ENCODE measurements at regions not wholly inside any gene's neighbourhood (a gene's known extent, or its start where the extent isn't known, plus 50 kb on each side); places are given as distances from the start of the nearest gene placed in this dataset.

DNA sequence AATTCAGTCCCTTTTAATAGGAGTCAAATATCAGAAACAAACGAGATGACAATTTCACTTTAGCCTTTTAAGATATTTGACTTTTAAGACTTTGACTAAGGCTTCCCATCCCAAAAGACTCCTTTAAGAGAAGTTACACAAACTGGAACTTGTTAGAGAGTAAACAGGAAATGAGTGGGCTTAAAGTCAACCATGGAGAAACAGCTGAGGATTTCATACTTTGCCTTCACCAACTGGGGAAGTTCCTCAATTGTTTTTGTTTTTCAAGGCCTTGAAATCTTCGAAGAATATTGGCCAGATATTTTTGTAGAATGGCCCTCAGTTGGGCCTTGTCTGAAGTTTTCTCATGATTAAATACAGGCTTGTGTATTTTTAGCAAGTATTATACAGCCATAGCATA lies 227.3 kb downstream of the POU4F1 start:
- H3K9ac ChIP-seq (ENCODE audit: low read depth, low read length, poor library complexity, severe bottlenecking) = no peak overlapping the region
- H3K79me2 ChIP-seq (ENCODE audit: insufficient read depth, low read length) = no peaks in the 10 kb centered on the region
- H3K4me2 ChIP-seq (ENCODE audit: low read depth, low read length, poor library complexity, severe bottlenecking) = no peak overlapping the region
- no peaks in the 10 kb centered on the region for H3K36me3 ChIP-seq (ENCODE audit: insufficient read depth, low read length)
- no peaks in the 10 kb centered on the region for H4K20me1 ChIP-seq (ENCODE audit: insufficient read depth, low read length, poor library complexity, severe bottlenecking)
- H3F3A ChIP-seq (ENCODE audit: low read depth) = no peaks in the 10 kb centered on the region
- no peak for TF ChIP-seq EZH2phosphoT487 (IDR thresholded peaks at IDR 0.05; ENCODE audit: borderline replicate concordance)
- TF ChIP-seq, protein P1, sequence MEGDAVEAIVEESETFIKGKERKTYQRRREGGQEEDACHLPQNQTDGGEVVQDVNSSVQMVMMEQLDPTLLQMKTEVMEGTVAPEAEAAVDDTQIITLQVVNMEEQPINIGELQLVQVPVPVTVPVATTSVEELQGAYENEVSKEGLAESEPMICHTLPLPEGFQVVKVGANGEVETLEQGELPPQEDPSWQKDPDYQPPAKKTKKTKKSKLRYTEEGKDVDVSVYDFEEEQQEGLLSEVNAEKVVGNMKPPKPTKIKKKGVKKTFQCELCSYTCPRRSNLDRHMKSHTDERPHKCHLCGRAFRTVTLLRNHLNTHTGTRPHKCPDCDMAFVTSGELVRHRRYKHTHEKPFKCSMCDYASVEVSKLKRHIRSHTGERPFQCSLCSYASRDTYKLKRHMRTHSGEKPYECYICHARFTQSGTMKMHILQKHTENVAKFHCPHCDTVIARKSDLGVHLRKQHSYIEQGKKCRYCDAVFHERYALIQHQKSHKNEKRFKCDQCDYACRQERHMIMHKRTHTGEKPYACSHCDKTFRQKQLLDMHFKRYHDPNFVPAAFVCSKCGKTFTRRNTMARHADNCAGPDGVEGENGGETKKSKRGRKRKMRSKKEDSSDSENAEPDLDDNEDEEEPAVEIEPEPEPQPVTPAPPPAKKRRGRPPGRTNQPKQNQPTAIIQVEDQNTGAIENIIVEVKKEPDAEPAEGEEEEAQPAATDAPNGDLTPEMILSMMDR (conservative IDR thresholded peaks at IDR 0.05; ENCODE audit: low read length) = no peak
- H2AFZ ChIP-seq (ENCODE audit: low read length) = peak overlapping the region; percentile 54; the same call in 1 of the 2 replicates
- H3K4me3 ChIP-seq (ENCODE audit: low read length, poor library complexity, severe bottlenecking) = no peak overlapping the region
- 0 out of 2 replicates have a peak, but pooled peaks cover 5% of the 10 kb centered on the region for H3K9me3 ChIP-seq (ENCODE audit: insufficient read depth, low read depth, low read length)
- peaks cover 19% of the 10 kb centered on the region for H3K4me1 ChIP-seq (ENCODE audit: insufficient read depth, low read length, poor library complexity, severe bottlenecking)
- no peaks in the 10 kb centered on the region for H3K27me3 ChIP-seq (ENCODE audit: insufficient read depth, low read length, poor library complexity, severe bottlenecking)
- H3K9me2 ChIP-seq (replicated peaks; ENCODE audit: low read depth, low read length) = no peaks in the 10 kb centered on the region

- no peaks in the 10 kb centered on the region for H3F3A ChIP-seq (ENCODE audit: low read depth)
- H3K27me3 ChIP-seq (ENCODE audit: insufficient read depth, low read length, poor library complexity, severe bottlenecking) = no peaks in the 10 kb centered on the region
- no peak overlapping the region for H3K4me2 ChIP-seq (ENCODE audit: low read depth, low read length, poor library complexity, severe bottlenecking)
- no peak overlapping the region for H3K4me3 ChIP-seq (ENCODE audit: low read length, poor library complexity, severe bottlenecking)
- TF ChIP-seq EZH2phosphoT487 (IDR thresholded peaks at IDR 0.05; ENCODE audit: borderline replicate concordance) = no peak
- TF ChIP-seq, protein P1 (conservative IDR thresholded peaks at IDR 0.05; ENCODE audit: low read length) = no peak
- no peak overlapping the region for H3K9ac ChIP-seq (ENCODE audit: low read depth, low read length, poor library complexity, severe bottlenecking)
- H3K4me1 ChIP-seq (ENCODE audit: insufficient read depth, low read length, poor library complexity, severe bottlenecking) = peaks cover 22% of the 10 kb centered on the region
- no peaks in the 10 kb centered on the region for H3K79me2 ChIP-seq (ENCODE audit: insufficient read depth, low read length)
- no peak overlapping the region for H2AFZ ChIP-seq (ENCODE audit: low read length)
- H3K9me2 ChIP-seq (replicated peaks; ENCODE audit: low read depth, low read length) = no peaks in the 10 kb centered on the region
- H4K20me1 ChIP-seq (ENCODE audit: insufficient read depth, low read length, poor library complexity, severe bottlenecking) = no peaks in the 10 kb centered on the region
- H3K9me3 ChIP-seq (ENCODE audit: insufficient read depth, low read depth, low read length) = 0 out of 2 replicates have a peak, but pooled peaks cover 5% of the 10 kb centered on the region
- H3K36me3 ChIP-seq (ENCODE audit: insufficient read depth, low read length) = no peaks in the 10 kb centered on the region
These were observed 230.8 kb downstream of the POU4F1 start for GRCh38 chr13:78372581-78372980.

- H3K4me2 ChIP-seq (ENCODE audit: low read depth, low read length, poor library complexity, severe bottlenecking) = no peak overlapping the region
- H3K4me3 ChIP-seq (ENCODE audit: low read length, poor library complexity, severe bottlenecking) = no peak overlapping the region
- 0 out of 2 replicates have a peak, but pooled peaks cover 5% of the 10 kb centered on the region for H3K9me3 ChIP-seq (ENCODE audit: insufficient read depth, low read depth, low read length)
- peaks cover 12% of the 10 kb centered on the region for H3K4me1 ChIP-seq (ENCODE audit: insufficient read depth, low read length, poor library complexity, severe bottlenecking)
- H3F3A ChIP-seq (ENCODE audit: low read depth) = no peaks in the 10 kb centered on the region
- H2AFZ ChIP-seq (ENCODE audit: low read length) = no peak overlapping the region; the same call in 1 of the 2 replicates
- TF ChIP-seq EZH2phosphoT487 (IDR thresholded peaks at IDR 0.05; ENCODE audit: borderline replicate concordance) = no peak
- TF ChIP-seq, protein P1 (conservative IDR thresholded peaks at IDR 0.05; ENCODE audit: low read length) = no peak
- H3K9ac ChIP-seq (ENCODE audit: low read depth, low read length, poor library complexity, severe bottlenecking) = no peak overlapping the region
- no peaks in the 10 kb centered on the region for H3K79me2 ChIP-seq (ENCODE audit: insufficient read depth, low read length)
- no peaks in the 10 kb centered on the region for H3K9me2 ChIP-seq (replicated peaks; ENCODE audit: low read depth, low read length)
- no peaks in the 10 kb centered on the region for H3K36me3 ChIP-seq (ENCODE audit: insufficient read depth, low read length)
- no peaks in the 10 kb centered on the region for H3K27me3 ChIP-seq (ENCODE audit: insufficient read depth, low read length, poor library complexity, severe bottlenecking)
- no peaks in the 10 kb centered on the region for H4K20me1 ChIP-seq (ENCODE audit: insufficient read depth, low read length, poor library complexity, severe bottlenecking)
These were observed 233.1 kb downstream of the POU4F1 start for GRCh38 chr13:78370231-78370630.

Measured in Loucy (cell line).